GM19452 (cell line): ENCODE measurements at regions not wholly inside any gene's neighbourhood (a gene's known extent, or its start where the extent isn't known, plus 50 kb on each side); places are given as distances from the start of the nearest gene placed in this dataset.
"Not testable (repeated sequence)": the region's sequence is repeated elsewhere in the genome, so short reads cannot be mapped to it uniquely, and the experiment has no call there.

ENCODE experiments used
- ATAC-seq: cut with Tn5 transposase; IDR thresholded peaks from one replicate; pipeline ENCODE4 v1.9.1; 2021; ENCODE audit not compliant: unreplicated experiment

- no peak for ATAC-seq
These were observed 309.8 kb upstream of the CNTN5 start for GRCh38 chr11:98710986-98711385.

DNA sequence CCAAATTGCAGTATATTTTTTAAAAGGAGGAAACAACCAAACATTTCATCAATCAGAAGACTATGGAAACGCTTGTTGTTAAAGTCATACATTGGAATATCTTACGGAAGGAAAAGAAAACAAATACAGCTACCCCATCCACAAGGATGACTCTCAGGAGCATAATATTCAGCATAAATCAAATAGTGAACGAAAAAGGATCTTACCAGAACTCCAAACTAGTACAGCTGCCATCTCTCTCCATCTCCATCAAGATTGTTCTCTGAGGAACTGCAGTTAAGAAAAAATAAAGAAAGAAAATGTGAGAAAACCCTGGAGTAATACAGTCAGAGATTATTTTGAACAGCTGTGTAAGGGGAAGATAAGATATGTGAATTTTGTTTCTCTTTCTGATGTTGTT, 299.8 kb upstream of the CNTN5 start:
- no peak for ATAC-seq

DNA sequence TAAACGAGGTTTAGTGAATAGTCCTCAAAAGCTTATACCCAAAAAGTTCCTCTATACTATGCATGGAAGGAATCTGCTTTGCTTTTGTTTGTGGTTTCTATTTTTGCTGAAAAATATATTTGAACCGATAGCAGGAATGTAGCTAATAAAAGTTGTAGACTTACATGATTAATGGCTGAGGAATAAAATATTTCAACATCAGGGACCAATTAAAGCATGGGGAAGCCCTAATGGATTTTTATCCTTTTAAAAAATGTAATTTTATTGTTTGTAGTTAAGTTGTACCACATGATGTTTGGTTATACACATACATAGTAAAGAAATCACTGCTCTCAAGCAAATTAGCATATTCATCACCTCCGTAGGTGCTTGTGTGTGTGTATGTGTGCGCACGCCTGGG, 295.3 kb upstream of the CNTN5 start:
- no peak for ATAC-seq

DNA sequence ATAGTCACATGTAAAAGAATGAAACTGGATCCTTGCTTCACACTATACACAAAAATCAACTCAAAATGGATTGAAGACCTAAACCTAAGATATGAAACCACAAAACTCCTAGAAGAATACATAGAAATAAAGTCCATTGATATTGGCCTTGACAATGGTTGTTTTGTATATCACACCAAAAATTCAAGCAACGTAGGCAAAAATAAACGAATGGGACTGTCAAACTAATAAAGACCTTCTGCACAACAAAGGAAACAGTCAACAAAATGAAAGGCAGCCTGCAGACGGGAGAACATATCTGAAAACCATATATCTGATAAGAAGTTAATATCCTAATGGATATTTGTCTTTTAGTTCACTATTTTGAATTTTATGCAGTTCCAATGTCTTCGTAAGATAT, 292.3 kb upstream of the CNTN5 start:
- ATAC-seq = no peak

GRCh38 chr11:98729118-98729517, 291.6 kb upstream of the CNTN5 start:
- no peak for ATAC-seq

DNA sequence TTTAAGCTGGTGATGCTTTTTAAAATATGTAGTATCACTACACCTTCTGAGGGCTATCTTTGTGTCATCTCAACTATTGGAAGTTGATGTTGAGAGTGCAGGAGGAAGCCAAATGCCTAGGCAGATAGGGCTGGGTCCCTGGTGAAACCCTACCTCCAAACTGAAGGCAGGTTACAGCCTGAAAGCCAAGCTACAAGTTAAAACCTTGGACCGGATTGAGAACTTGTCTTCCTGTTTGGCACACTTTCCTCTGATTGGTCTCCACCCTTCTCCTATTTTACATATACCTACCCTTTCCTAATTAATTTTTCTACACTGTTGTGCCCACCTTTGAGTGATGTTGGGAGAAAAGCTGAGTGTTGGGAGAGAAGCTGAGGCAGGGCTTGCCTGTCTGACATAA, 287.8 kb upstream of the CNTN5 start:
- no peak for ATAC-seq

DNA sequence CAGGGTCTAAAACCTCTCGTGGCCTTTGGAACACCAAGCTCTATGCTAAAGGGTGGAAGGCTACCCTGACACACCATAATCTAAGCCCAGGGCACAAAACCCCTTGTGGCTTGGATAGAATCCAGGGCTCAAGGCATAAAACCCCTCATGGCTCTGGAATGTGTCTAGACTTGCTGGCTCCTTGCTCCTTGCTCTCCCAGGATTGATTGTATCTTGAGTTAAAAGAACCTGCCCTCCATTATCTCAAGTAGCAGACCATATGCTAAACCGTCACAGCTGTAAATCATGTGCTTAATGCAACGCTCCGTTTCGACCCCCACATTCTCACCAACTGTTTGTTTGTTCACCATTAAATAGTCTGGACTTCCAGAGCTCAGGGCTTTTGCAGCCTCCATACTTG, 287.4 kb upstream of the CNTN5 start:
- ATAC-seq = not testable (repeated sequence)

- ATAC-seq = no peak
These were observed 286.1 kb upstream of the CNTN5 start for GRCh38 chr11:98734686-98735085.

DNA sequence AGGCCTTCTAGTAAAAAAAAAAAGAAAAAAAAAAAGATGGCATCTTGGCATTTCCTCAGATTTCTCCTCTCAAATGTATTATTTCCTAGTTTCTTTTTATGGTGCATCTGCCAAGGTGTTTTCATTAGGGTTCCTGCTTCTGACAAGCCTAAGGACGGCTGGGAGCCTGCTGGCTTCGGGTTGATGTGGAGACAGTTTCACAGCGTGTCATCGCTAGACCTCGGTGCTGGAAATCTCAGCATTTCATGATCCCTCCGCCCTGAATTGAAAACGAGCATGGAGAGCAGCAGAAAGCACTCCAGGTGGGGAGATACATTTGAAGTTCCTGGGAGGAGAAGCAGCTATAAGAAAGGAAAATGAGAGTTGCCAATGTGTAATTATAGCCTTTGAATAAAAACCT, 283.9 kb upstream of the CNTN5 start:
- ATAC-seq = no peak

DNA sequence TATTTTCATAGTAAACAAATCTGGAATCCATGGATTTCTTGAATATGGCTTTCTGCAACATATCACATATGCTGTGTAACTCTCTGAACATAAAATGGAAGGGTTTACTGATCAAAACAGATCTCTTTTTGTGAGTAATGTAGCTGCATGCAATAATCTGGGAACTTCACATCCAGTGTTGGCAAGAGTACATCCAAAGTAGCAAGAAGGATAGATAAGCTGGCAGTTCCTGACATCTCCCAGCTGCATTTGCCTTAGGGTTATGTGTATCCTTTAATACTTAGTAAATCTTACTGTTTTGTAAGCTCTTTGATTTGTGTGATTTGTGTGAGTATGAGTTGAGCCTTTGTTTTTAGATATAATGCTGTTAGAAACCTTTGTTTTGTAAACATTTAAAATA, 280.4 kb upstream of the CNTN5 start:
- ATAC-seq = no peak

DNA sequence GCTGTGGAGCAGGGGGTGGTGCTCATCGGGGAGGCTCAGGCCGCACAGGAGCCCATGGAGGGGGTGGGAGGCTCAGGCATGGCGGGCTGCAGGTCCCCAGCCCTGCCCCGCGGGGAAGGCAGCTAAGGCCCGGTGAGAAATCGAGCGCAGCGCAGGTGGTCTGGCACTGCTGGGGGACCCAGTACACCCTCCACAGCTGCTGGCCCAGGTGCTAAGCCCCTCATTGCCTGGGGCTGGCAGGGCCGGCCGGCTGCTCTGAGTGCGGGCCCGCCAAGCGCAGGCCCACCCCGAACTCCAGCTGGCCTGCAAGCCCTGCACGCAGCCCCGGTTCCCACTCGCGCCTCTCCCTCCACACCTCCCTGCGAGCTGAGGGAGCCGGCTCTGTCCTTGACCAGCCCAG, 257.3 kb upstream of the CNTN5 start:
- not testable (repeated sequence) for ATAC-seq

GRCh38 chr11:98766903-98767302, 253.8 kb upstream of the CNTN5 start:
- ATAC-seq = no peak

- ATAC-seq = not testable (repeated sequence)
These were observed 250.7 kb upstream of the CNTN5 start for GRCh38 chr11:98770046-98770445.

DNA sequence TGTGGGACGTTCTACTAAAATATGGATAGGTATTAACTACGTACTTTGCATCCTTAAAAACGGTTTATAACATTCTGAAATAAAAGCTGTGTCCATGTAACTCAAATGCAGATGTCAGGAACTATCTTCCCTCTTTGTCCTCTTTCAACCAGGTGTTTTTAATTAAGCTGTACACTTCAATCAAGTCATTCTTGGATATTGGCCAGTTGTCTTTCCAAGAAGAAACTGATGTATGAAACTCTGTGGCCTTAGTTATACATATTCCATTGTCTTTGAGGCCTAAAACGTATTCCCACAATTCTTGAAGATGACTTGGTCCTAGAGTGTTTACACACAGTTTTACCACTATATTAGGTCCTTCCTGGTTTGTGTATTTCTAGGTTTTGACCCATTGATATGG, 249.0 kb upstream of the CNTN5 start:
- ATAC-seq = no peak

- no peak for ATAC-seq
These were observed 247.9 kb upstream of the CNTN5 start for GRCh38 chr11:98772893-98773292.

DNA sequence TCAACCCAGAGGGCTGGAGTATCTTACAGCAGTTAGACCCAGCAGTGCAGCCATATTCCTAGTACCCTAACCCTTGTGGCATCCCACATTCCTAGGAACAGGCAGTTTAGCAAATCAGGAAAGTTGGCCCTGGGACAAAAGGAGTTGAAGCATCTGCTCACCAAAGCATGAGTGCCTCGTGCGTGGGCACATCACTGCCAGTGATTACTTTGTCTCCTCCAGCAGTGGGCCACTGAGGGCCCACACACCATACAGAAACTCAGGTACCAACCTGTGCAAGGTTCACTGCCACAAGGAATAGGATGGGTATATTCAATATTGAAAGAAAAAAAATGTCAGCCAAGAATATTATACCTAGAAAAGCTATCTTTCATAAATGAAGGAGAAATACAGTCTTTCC, 227.5 kb upstream of the CNTN5 start:
- no peak for ATAC-seq

DNA sequence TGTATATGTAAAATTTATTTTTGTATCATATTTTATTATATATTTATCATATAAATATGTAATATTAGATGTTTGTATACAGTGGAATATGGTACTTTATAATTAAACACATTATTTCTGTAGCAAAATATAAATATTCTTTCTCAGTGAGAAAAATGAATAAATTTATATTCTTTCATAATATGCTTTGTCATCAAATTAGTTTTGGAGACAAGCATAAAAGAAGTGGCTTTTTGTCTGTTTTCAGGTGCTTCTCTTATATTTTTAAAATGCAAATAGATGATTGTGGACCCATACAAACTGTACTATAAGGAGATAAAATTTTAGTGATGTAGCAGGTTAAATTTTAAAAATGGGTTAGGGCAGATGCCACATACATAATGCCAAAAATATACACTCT, 222.4 kb upstream of the CNTN5 start:
- ATAC-seq = no peak

DNA sequence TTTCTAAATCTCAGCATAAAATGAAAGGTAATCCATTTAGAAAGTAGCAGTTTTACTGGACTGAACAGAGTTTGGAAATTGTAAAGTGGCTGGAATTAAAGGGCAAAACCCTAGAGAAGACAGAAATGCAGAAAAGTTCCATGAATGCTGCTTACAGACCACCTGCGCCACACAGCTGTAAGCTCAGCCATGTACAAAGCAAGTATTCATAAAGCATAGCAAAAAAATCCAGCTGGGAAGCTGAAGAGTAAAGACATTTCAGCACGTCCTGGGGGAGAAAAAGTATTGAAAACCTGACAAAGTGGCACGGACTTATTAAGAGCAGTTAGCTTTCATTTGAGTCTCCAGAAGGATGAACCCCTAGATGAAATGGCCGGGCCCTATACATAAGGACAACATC, 220.1 kb upstream of the CNTN5 start:
- ATAC-seq = no peak

- no peak for ATAC-seq
These were observed 191.6 kb upstream of the CNTN5 start for GRCh38 chr11:98828986-98829708.

- ATAC-seq = no peak
These were observed 190.8 kb upstream of the CNTN5 start for GRCh38 chr11:98829971-98830370.

DNA sequence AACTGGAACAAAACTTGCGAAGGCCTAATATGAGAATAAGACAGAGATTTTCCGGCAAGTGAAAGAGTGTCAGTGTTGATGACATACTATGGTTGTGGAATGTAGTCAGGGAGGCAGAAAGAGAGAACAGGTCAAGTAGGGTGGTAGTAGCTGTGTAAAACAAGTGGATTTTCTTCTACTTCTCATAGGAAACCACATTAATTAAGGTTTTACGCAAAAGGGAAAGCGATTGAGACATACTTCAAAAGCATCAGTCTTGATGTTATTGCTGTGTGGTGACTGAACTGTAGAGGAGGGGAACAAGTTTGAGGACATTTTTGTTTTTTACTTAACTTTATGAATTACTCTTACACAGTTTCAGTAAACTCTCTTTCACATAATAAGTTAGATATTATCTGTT, 186.0 kb upstream of the CNTN5 start:
- no peak for ATAC-seq

- ATAC-seq = no peak
These were observed 185.4 kb upstream of the CNTN5 start for GRCh38 chr11:98835335-98835734.

DNA sequence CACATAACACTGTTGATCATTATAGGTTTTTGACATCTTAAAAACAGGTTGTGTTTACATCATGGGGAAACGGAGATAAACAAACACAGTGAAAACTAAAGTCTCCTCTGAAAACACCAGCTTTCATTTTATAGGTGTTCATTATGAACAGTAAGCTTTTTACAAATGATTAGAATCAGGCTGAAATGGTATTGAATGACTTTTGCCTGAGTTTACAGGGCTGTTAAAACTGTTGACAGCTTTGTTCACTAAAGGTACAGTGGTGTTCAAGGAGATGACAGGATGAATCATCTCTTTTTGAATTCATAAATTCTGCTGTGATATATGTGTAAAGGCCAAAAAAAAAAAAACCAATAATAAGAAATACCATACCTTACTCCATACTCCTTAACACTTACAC, 184.6 kb upstream of the CNTN5 start:
- ATAC-seq = no peak
